Activated B cell treated with CpG ODN at 0.5 μM for 24 hours (primary cell): ENCODE measurements at regions not wholly inside any gene's neighbourhood (a gene's known extent, or its start where the extent isn't known, plus 50 kb on each side); places are given as distances from the start of the nearest gene placed in this dataset.

Source experiments
- ATAC-seq: fragments of 200-7000 bp; cut with Tn5 transposase; one replicate; pipeline ENCODE4 v1.10.0; 2021; ENCODE audit warnings: low read depth, mild to moderate bottlenecking, moderate library complexity
- CTCF ChIA-PET: fragments of 350-600 bp; sonication (Branson Sonifier 250); formaldehyde crosslinking; loops from one replicate; lab custom pipeline; 2021; ENCODE audit warnings: antibody characterized with exemption; lab: Charles Lee
- POLR2A ChIA-PET: fragments of 350-600 bp; sonication (Branson Sonifier 250); formaldehyde crosslinking; loops from one replicate; lab custom pipeline; 2021; ENCODE audit warnings: antibody characterized with exemption; lab: Charles Lee
- DNase-seq: peaks from one replicate; pipeline ENCODE4 v3.0.0; 2022
- H3K27ac Mint-ChIP-seq: one replicate; pipeline ENCODE4 v1.8.0; 2020; ENCODE audit warnings: mixed read lengths
- H3K27me3 Mint-ChIP-seq: one replicate; pipeline ENCODE4 v1.8.0; 2021; ENCODE audit warnings: mixed read lengths
- H3K36me3 Mint-ChIP-seq: one replicate; pipeline ENCODE4 v1.8.0; 2021; ENCODE audit warnings: low read depth, mixed read lengths
- H3K4me1 Mint-ChIP-seq: one replicate; pipeline ENCODE4 v1.8.0; 2021; ENCODE audit warnings: mixed read lengths
- H3K4me3 Mint-ChIP-seq: one replicate; pipeline ENCODE4 v1.8.0; 2020; ENCODE audit warnings: mild to moderate bottlenecking, mixed read lengths
- H3K9me3 Mint-ChIP-seq: one replicate; pipeline ENCODE4 v1.8.0; 2020; ENCODE audit warnings: mixed read lengths
- intact Hi-C: fragments of 100-400 bp; cut with micrococcal nuclease; formaldehyde crosslinking; loops from one replicate; pipeline ENCODE4 v1.15.1; 2024
- TF ChIP-seq, protein P1 (sequence below): fragments of 200-600 bp; IDR thresholded peaks from one replicate; pipeline ENCODE4 v1.8.0; 2022; ENCODE audit warnings: antibody characterized with exemption, mild to moderate bottlenecking

DNA sequence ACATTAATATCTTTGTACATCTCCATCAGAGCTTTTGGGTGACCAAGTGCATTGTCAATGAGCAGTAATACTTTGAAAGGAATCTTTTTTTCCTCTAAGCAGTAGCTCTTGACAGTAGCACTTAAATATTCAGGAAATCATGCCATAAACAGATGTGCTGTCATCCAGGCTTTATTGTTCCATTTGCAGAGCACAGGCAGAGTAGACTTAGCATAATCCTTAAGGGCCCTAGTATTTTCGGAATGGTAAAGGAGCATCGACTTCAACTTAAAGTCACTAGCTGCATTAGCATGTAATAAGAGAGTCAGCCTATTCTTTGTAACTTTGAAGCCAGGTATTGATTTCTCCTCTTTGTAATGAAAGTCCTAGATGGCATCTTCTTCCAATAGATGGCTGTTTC lies 121.8 kb upstream of the CWC22 start:
- Mint-ChIP-seq H3K27ac (no peak overlapping the region), H3K36me3 (no peaks in the 10 kb centered on the region), H3K9me3 (no peaks in the 10 kb centered on the region), H3K4me1 (no peaks in the 10 kb centered on the region), H3K4me3 (no peak overlapping the region), H3K27me3 (peaks cover 11% of the 10 kb centered on the region)
- ChIA-PET POLR2A (no interaction called here), CTCF (interaction anchor here (2.2 kb wide), 1 partner anchor 930 kb away, joined by 9 read pairs; no protein-coding TSS in a partner anchor)
- TF ChIP-seq, protein P1, sequence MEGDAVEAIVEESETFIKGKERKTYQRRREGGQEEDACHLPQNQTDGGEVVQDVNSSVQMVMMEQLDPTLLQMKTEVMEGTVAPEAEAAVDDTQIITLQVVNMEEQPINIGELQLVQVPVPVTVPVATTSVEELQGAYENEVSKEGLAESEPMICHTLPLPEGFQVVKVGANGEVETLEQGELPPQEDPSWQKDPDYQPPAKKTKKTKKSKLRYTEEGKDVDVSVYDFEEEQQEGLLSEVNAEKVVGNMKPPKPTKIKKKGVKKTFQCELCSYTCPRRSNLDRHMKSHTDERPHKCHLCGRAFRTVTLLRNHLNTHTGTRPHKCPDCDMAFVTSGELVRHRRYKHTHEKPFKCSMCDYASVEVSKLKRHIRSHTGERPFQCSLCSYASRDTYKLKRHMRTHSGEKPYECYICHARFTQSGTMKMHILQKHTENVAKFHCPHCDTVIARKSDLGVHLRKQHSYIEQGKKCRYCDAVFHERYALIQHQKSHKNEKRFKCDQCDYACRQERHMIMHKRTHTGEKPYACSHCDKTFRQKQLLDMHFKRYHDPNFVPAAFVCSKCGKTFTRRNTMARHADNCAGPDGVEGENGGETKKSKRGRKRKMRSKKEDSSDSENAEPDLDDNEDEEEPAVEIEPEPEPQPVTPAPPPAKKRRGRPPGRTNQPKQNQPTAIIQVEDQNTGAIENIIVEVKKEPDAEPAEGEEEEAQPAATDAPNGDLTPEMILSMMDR, result no peak
- ATAC-seq, result no peak
- intact Hi-C loops, result loop anchor here (5.0 kb wide), 1 partner anchor 113 kb away; no protein-coding TSS in a partner anchor
- no peak for DNase-seq

- intact Hi-C loops, result loop anchor here (1.0 to 5.0 kb wide), 4 partner anchors 117 to 1951 kb away; no protein-coding TSS in a partner anchor
- ChIA-PET CTCF (interaction anchor here (0.7 to 5.9 kb wide), 8 partner anchors 9 to 937 kb away, joined by 3 to 117 read pairs (median 4); partner anchors contain the start of gene UBE2E3), POLR2A (interaction anchor here (0.6 kb wide), 1 partner anchor 1181 kb away, joined by 5 read pairs; no protein-coding TSS in a partner anchor)
- Mint-ChIP-seq H3K36me3 (no peaks in the 10 kb centered on the region), H3K4me3 (no peak overlapping the region), H3K9me3 (no peaks in the 10 kb centered on the region), H3K4me1 (no peaks in the 10 kb centered on the region), H3K27me3 (peaks cover 3% of the 10 kb centered on the region), H3K27ac (no peak overlapping the region)
- ATAC-seq, result peak; percentile 99
- no peak for DNase-seq
- TF ChIP-seq, protein P1, result no peak
Measured at GRCh38 chr2:180125245-180125962, 118.3 kb upstream of the CWC22 start.

DNA sequence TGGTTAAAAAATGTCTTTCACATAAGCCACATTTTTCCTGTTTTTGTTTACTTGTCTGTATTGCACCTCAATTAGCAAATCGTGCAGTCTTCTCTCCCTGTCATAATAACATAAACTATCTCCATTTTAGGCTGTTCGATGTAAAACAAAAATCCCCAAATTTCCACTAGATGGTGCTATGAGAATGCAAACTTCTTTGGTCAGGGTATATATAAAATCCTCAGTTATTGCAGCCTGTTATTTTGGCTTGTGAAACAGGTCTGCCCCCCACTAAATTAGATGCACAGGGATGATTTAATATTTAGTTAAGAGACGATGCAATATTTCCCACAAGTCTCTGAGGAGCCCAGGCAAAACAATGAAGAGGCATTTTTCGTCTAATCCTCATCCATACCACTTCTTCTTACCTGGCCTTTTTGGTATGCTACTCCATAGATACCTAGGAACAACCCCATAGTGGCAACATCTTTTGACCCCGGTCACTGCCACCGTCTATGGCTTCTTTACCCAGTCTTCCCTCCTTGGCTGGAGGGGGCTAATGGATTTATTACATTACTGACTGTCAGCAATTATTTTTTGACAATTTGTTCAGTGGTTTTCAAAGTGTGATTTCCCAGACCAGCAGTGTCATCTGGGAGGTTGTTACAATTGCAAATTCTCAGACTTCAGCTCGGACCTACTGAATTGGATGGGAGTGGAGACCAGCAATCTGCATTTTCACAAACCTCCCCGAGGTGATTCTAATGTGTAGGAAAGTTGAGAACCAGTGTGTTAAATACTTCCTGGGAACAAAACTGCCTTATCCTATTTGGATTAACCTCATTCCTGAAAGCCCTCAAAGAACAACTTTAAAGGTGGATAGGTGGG lies 117.4 kb upstream of the CWC22 start:
- intact Hi-C loops, result loop anchor here (1.0 to 5.0 kb wide), 8 partner anchors 118 to 1952 kb away; partner anchors contain the start of gene UBE2E3
- DNase-seq (no peak), ATAC-seq (peak; percentile 35)
- ChIA-PET CTCF (interaction anchor here (0.8 to 5.9 kb wide), 15 partner anchors 10 to 1618 kb away, joined by 3 to 117 read pairs (median 3); partner anchors contain the start of gene UBE2E3), POLR2A (no interaction called here)
- TF ChIP-seq, protein P1, result no peak
- Mint-ChIP-seq H3K27me3 (peaks cover 3% of the 10 kb centered on the region), H3K27ac (no peak overlapping the region), H3K9me3 (no peaks in the 10 kb centered on the region), H3K36me3 (no peaks in the 10 kb centered on the region), H3K4me3 (no peak overlapping the region), H3K4me1 (no peaks in the 10 kb centered on the region)

- H3K27ac Mint-ChIP-seq, result no peak overlapping the region
- ChIA-PET POLR2A (no interaction called here), CTCF (interaction anchor here (1.5 to 5.9 kb wide), 6 partner anchors 8 to 940 kb away, joined by 5 to 117 read pairs (median 12); partner anchors contain the start of gene UBE2E3)
- H3K4me1 Mint-ChIP-seq, result no peaks in the 10 kb centered on the region
- no peaks in the 10 kb centered on the region for H3K9me3 Mint-ChIP-seq
- H3K27me3 Mint-ChIP-seq, result peaks cover 4% of the 10 kb centered on the region
- ATAC-seq, result no peak
- no peaks in the 10 kb centered on the region for H3K36me3 Mint-ChIP-seq
- TF ChIP-seq, protein P1, result no peak
- DNase-seq, result no peak
- intact Hi-C loops, result no loop called here
- H3K4me3 Mint-ChIP-seq, result no peak overlapping the region
Measured at GRCh38 chr2:180122874-180123273, 115.8 kb upstream of the CWC22 start.
